Skin epidermis (tissue), 12 donors: ENCODE measurements at regions not wholly inside any gene's neighbourhood (a gene's known extent, or its start where the extent isn't known, plus 50 kb on each side); places are given as distances from the start of the nearest gene placed in this dataset.

Experiments
- H3K27ac ChIP-seq, 21 experiments: fragments of 200-600 bp; sonication (generic) in 11 of 21; one replicate each; pipeline ENCODE4 v1.5.0; 2020; ENCODE audit warnings: mild to moderate bottlenecking in 3 of 21, inconsistent platforms in 2 of 21, moderate library complexity in 2 of 21
- H3K4me3 ChIP-seq, 7 experiments: fragments of 200-600 bp; sonication (generic) in 2 of 7; one replicate each; pipeline ENCODE4 v1.5.0; 2020; ENCODE audit warnings: inconsistent platforms in 2 of 7, mild to moderate bottlenecking in 2 of 7, moderate library complexity in 1 of 7

GRCh38 chr1:25086518-25087079, 145.7 kb downstream of the SYF2 start:
- H3K4me3 ChIP-seq: no peak overlapping the region
- no peak overlapping the region for H3K27ac ChIP-seq

- Histone ChIP-seq H3K27ac (no peak overlapping the region), H3K4me3 (no peak overlapping the region)
Measured at GRCh38 chr1:25084407-25084806, 147.9 kb downstream of the SYF2 start.

GRCh38 chr1:25083481-25084345, 148.6 kb downstream of the SYF2 start:
- H3K4me3 ChIP-seq: no peak overlapping the region
- no peak overlapping the region for H3K27ac ChIP-seq

GRCh38 chr1:25082995-25083394, 149.3 kb downstream of the SYF2 start:
- H3K27ac ChIP-seq: no peak overlapping the region
- no peak overlapping the region for H3K4me3 ChIP-seq

GRCh38 chr1:25082216-25082899, 149.9 kb downstream of the SYF2 start:
- H3K4me3 ChIP-seq: no peak overlapping the region
- H3K27ac ChIP-seq: peak overlapping the region in 2 of 21 experiments; percentile 13 to 18

- Histone ChIP-seq H3K4me3 (no peak overlapping the region), H3K27ac (peak overlapping the region in 3 of 21 experiments; percentile 18 to 37 (median 21))
Measured at GRCh38 chr1:25081496-25081895, 150.8 kb downstream of the SYF2 start.

- Histone ChIP-seq H3K4me3 (no peak overlapping the region), H3K27ac (peak overlapping the region in 3 of 21 experiments; percentile 21 to 62 (median 37))
Measured at GRCh38 chr1:25080294-25081209, 150.5 kb upstream of the RUNX3 start.

- Histone ChIP-seq H3K4me3 (no peak overlapping the region), H3K27ac (no peak overlapping the region)
Measured at GRCh38 chr1:25079048-25079447, 149.0 kb upstream of the RUNX3 start.

GRCh38 chr1:25074351-25075227, 144.5 kb upstream of the RUNX3 start:
- Histone ChIP-seq H3K4me3 (no peak overlapping the region), H3K27ac (no peak overlapping the region)

- no peak overlapping the region for H3K4me3 ChIP-seq
- H3K27ac ChIP-seq: no peak overlapping the region
Measured at GRCh38 chr1:25073640-25074270, 143.7 kb upstream of the RUNX3 start.

- Histone ChIP-seq H3K4me3 (no peak overlapping the region), H3K27ac (no peak overlapping the region)
Measured at GRCh38 chr1:25072461-25072860, 142.4 kb upstream of the RUNX3 start.

- Histone ChIP-seq H3K27ac (no peak overlapping the region), H3K4me3 (no peak overlapping the region)
Measured at GRCh38 chr1:25068829-25069228, 138.8 kb upstream of the RUNX3 start.

- H3K27ac ChIP-seq: no peak overlapping the region
Measured at GRCh38 chr1:25068316-25068715, 138.2 kb upstream of the RUNX3 start.

GRCh38 chr1:25067518-25068251, 137.6 kb upstream of the RUNX3 start:
- Histone ChIP-seq H3K27ac (no peak overlapping the region), H3K4me3 (no peak overlapping the region)

More at GRCh38 chr1:25068316-25068715, 138.2 kb upstream of the RUNX3 start:
- no peak overlapping the region for H3K4me3 ChIP-seq

- H3K27ac ChIP-seq: no peak overlapping the region
- no peak overlapping the region for H3K4me3 ChIP-seq
Measured at GRCh38 chr1:25066731-25067517, 136.8 kb upstream of the RUNX3 start.

- H3K27ac ChIP-seq: peak overlapping the region in 1 of 21 experiments; percentile 53
Measured at GRCh38 chr1:25066256-25066655, 136.2 kb upstream of the RUNX3 start.

GRCh38 chr1:25065795-25066238, 135.7 kb upstream of the RUNX3 start:
- no peak overlapping the region for H3K4me3 ChIP-seq
- peak overlapping the region in 4 of 21 experiments; percentile 11 to 64 (median 34) for H3K27ac ChIP-seq

More at GRCh38 chr1:25066256-25066655, 136.2 kb upstream of the RUNX3 start:
- H3K4me3 ChIP-seq: no peak overlapping the region
